ENCODE measurements at regions not wholly inside any gene's neighbourhood (a gene's known extent, or its start where the extent isn't known, plus 50 kb on each side); places are given as distances from the start of the nearest gene placed in this dataset.

GRCh38 chrX:74162199-74162598 is 141.8 kb upstream of the ZCCHC13 start:
- no peak for TF ChIP-seq CTCF (IDR thresholded peaks at IDR 0.05)
- TF ChIP-seq ZFX (IDR thresholded peaks at IDR 0.05; ENCODE audit: borderline replicate concordance): no peak

Data from 22Rv1 (cell line).